IMR-90 (cell line): ENCODE measurements at regions not wholly inside any gene's neighbourhood (a gene's known extent, or its start where the extent isn't known, plus 50 kb on each side); places are given as distances from the start of the nearest gene placed in this dataset.

Experiments used
- ATAC-seq: fragments of 200-7000 bp; cut with Tn5 transposase; 2 replicates; pipeline ENCODE4 v1.9.1; 2020; ENCODE audit warnings: low read depth, mild to moderate bottlenecking, moderate library complexity
- BruUV-seq: library from RNA; stranded (reverse); fragments of 400-500 nt; replicated peaks from 2 replicates; lab custom pipeline; 2021; lab: Mats Ljungman, UMichigan
- CTCF ChIA-PET: fragments of 300-600 bp; formaldehyde crosslinking; extraction: SDS; loops from one replicate; lab custom pipeline; 2021; ENCODE audit warnings: antibody characterized with exemption; lab: Yijun Ruan, JAX
- POLR2A ChIA-PET: fragments of 300-600 bp; sonication (Branson Sonifier 250); formaldehyde crosslinking; loops from one replicate; lab custom pipeline; 2022; ENCODE audit warnings: antibody characterized with exemption; ENCODE audit not compliant: unreplicated experiment; lab: Charles Lee
- DNase-seq: peaks from one replicate; pipeline ENCODE4 v3.0.0; 2013
- H2AFZ ChIP-seq: replicated peaks from 2 replicates; pipeline ENCODE3; 2013; ENCODE audit warnings: low read length, mild to moderate bottlenecking; ENCODE audit not compliant: poor library complexity
- H2AK5ac ChIP-seq: 2 replicates; pipeline ENCODE4 v1.6.1; 2013; ENCODE audit warnings: low read depth, low read length, inconsistent platforms
- H2AK9ac ChIP-seq: replicated peaks from 2 replicates; pipeline ENCODE3; 2013; ENCODE audit warnings: mild to moderate bottlenecking, low read depth, low read length, moderate library complexity; ENCODE audit not compliant: poor library complexity
- H2BK120ac ChIP-seq: 2 replicates; pipeline ENCODE4 v1.6.1; 2013; ENCODE audit warnings: low read depth, low read length, inconsistent platforms
- H2BK15ac ChIP-seq: 3 replicates; pipeline ENCODE4 v1.6.1; 2013; ENCODE audit warnings: low read depth, low read length, inconsistent platforms
- H2BK20ac ChIP-seq: 2 replicates; pipeline ENCODE4 v1.6.1; 2013; ENCODE audit warnings: low read depth, mild to moderate bottlenecking, inconsistent platforms, low read length, moderate library complexity
- H2BK5ac ChIP-seq: 2 replicates; pipeline ENCODE4 v1.6.1; 2013; ENCODE audit warnings: mild to moderate bottlenecking, low read depth, low read length, inconsistent platforms; ENCODE audit not compliant: poor library complexity, severe bottlenecking
- H3K14ac ChIP-seq: replicated peaks from 2 replicates; pipeline ENCODE4 v1.6.1; 2013; ENCODE audit warnings: low read depth, low read length, inconsistent platforms
- H3K18ac ChIP-seq: 2 replicates; pipeline ENCODE4 v1.6.1; 2013; ENCODE audit warnings: low read depth, low read length, control low read depth
- H3K23ac ChIP-seq: 2 replicates; pipeline ENCODE4 v1.6.1; 2013; ENCODE audit warnings: low read depth, low read length, inconsistent platforms
- H3K27ac ChIP-seq: 2 replicates; pipeline ENCODE4 v1.5.1; 2013; ENCODE audit warnings: mild to moderate bottlenecking, control low read depth, low read length; ENCODE audit not compliant: insufficient read depth
- H3K27me3 ChIP-seq: 2 replicates; pipeline ENCODE4 v1.6.1; 2013; ENCODE audit warnings: low read length; ENCODE audit not compliant: control insufficient read depth, insufficient read depth
- H3K36me3 ChIP-seq: 2 replicates; pipeline ENCODE4 v1.6.1; 2013; ENCODE audit warnings: low read length, mixed read lengths; ENCODE audit not compliant: control insufficient read depth, insufficient read depth
- H3K4ac ChIP-seq: 2 replicates; pipeline ENCODE4 v1.6.1; 2013; ENCODE audit warnings: low read depth, low read length, inconsistent platforms
- H3K4me1 ChIP-seq: 2 replicates; pipeline ENCODE4 v1.6.1; 2013; ENCODE audit warnings: low read length, mixed read lengths; ENCODE audit not compliant: control insufficient read depth, insufficient read depth
- H3K4me2 ChIP-seq: 2 replicates; pipeline ENCODE4 v1.6.1; 2013; ENCODE audit warnings: low read depth, mild to moderate bottlenecking, control low read depth, low read length, moderate library complexity
- H3K4me3 ChIP-seq: 2 replicates; pipeline ENCODE4 v1.5.1; 2013; ENCODE audit warnings: low read depth, mild to moderate bottlenecking, control low read depth, low read length, moderate library complexity; ENCODE audit not compliant: insufficient read depth
- H3K56ac ChIP-seq: 2 replicates; pipeline ENCODE4 v1.6.1; 2013; ENCODE audit warnings: low read length, inconsistent platforms; ENCODE audit not compliant: insufficient read depth; ENCODE audit errors: extremely low read depth
- H3K79me1 ChIP-seq, 2 experiments: 2 replicates each; pipeline ENCODE4 v1.6.1; 2013; ENCODE audit warnings: low read length in 2 of 2, inconsistent platforms in 1 of 2, low read depth in 1 of 2
- H3K9ac ChIP-seq: 2 replicates; pipeline ENCODE4 v1.6.1; 2013; ENCODE audit warnings: low read depth, low read length, control low read depth
- H3K9me1 ChIP-seq: 2 replicates; pipeline ENCODE4 v1.6.1; 2013; ENCODE audit warnings: low read length, inconsistent platforms; ENCODE audit not compliant: insufficient read depth
- H3K9me3 ChIP-seq: 2 replicates; pipeline ENCODE4 v1.6.1; 2013; ENCODE audit warnings: low read length; ENCODE audit not compliant: control insufficient read depth, insufficient read depth
- H4K20me1 ChIP-seq: 2 replicates; pipeline ENCODE4 v1.6.1; 2013; ENCODE audit warnings: low read length, inconsistent platforms; ENCODE audit not compliant: insufficient read depth
- H4K5ac ChIP-seq: 2 replicates; pipeline ENCODE4 v1.6.1; 2013; ENCODE audit warnings: mild to moderate bottlenecking, low read depth, low read length, control low read depth
- H4K8ac ChIP-seq, 2 experiments: 2 replicates each; pipeline ENCODE4 v1.6.1; 2013; ENCODE audit warnings: low read depth in 2 of 2, low read length in 2 of 2, control low read depth in 1 of 2, inconsistent platforms in 1 of 2
- H4K91ac ChIP-seq: 2 replicates; pipeline ENCODE4 v1.6.1; 2013; ENCODE audit warnings: low read depth, low read length, inconsistent platforms; ENCODE audit not compliant: insufficient read depth
- CHD1 ChIP-seq: IDR thresholded peaks from 2 replicates; pipeline ENCODE4 v1.6.1; 2012; ENCODE audit warnings: low read depth, low read length, improper control_type of control experiment
- CTCF ChIP-seq: conservative IDR thresholded peaks from 2 replicates; pipeline ENCODE4 v1.5.1; 2012; ENCODE audit warnings: mild to moderate bottlenecking, low read depth, low read length, improper control_type of control experiment
- ELK1 ChIP-seq: fragments of 150-350 bp; IDR thresholded peaks from 2 replicates; pipeline ENCODE4 v1.6.1; 2016; ENCODE audit warnings: low read depth, mild to moderate bottlenecking, low read length, moderate library complexity, borderline replicate concordance
- MAFK ChIP-seq: IDR thresholded peaks from 2 replicates; pipeline ENCODE4 v1.6.1; 2012; ENCODE audit warnings: low read depth, low read length, improper control_type of control experiment
- MXI1 ChIP-seq: IDR thresholded peaks from 2 replicates; pipeline ENCODE4 v1.6.1; 2012; ENCODE audit warnings: low read depth, mild to moderate bottlenecking, low read length, moderate library complexity, borderline replicate concordance
- NFE2L2 ChIP-seq: fragments of 150-350 bp; IDR thresholded peaks from 2 replicates; pipeline ENCODE4 v1.6.1; 2016; ENCODE audit warnings: low read depth, mild to moderate bottlenecking, low read length
- RFX5 ChIP-seq: IDR thresholded peaks from 2 replicates; pipeline ENCODE4 v1.8.0; 2012; ENCODE audit warnings: low read depth, mild to moderate bottlenecking, low read length, moderate library complexity
- SMC3 ChIP-seq: fragments of 150-350 bp; IDR thresholded peaks from 2 replicates; pipeline ENCODE4 v1.6.1; 2016; ENCODE audit warnings: low read depth, mild to moderate bottlenecking, antibody characterized with exemption, low read length, moderate library complexity
- WGBS, 2 experiments: methylation state at CpG; one replicate each; pipeline versions ENCODE4 v1.1.5 to v1.1.7; 2013; ENCODE audit warnings: missing lambda C conversion rate in 2 of 2; ENCODE audit not compliant: insufficient read length in 1 of 2; ENCODE audit errors: extremely low coverage in 2 of 2; 5-methylcytosine and 5-hydroxymethylcytosine counted together
- dilution Hi-C: fragments of 300-500 bp; cut with HindIII; formaldehyde crosslinking; loops from one replicate; pipeline ENCODE4 v1.14.3; 2018; ENCODE audit warnings: low sequenced_read_pairs; ENCODE audit not compliant: unreplicated experiment
- in situ Hi-C: fragments of 300-500 bp; cut with MboI; formaldehyde crosslinking; loops from 3 replicates; pipeline ENCODE4 v1.14.3; 2019; ENCODE audit warnings: low sequenced_read_pairs, inconsistent platforms, mixed read lengths
- intact Hi-C: fragments of 100-400 bp; cut with micrococcal nuclease; formaldehyde crosslinking; loops from 2 replicates; pipeline ENCODE4 v1.10.0; 2022

GRCh38 chr2:469514-469913 is 181.6 kb upstream of the ALKAL2 start:
- H2AK9ac ChIP-seq: no peak overlapping the region
- H4K5ac ChIP-seq: no peak overlapping the region
- no peak overlapping the region for H2BK20ac ChIP-seq
- H2BK5ac ChIP-seq: no peak overlapping the region
- in situ Hi-C loops (no loop called here), dilution Hi-C loops (no loop called here), intact Hi-C loops (no loop called here)
- H3K23ac ChIP-seq: no peak overlapping the region
- WGBS, 2 experiments: 82% methylated on average over 4 of the region's 16 CpGs; no CpG with 5 or more reads in 1 of the 2 experiments
- BruUV-seq: no TSS peak
- no peaks in the 10 kb centered on the region for H3K79me1 ChIP-seq
- no peaks in the 10 kb centered on the region for H3K9me1 ChIP-seq
- H3K9ac ChIP-seq: no peak overlapping the region
- DNase-seq (no peak), ATAC-seq (no peak)
- no peak overlapping the region for H3K4me3 ChIP-seq
- no peak overlapping the region for H3K4me2 ChIP-seq
- POLR2A ChIA-PET: no interaction called here
- no peak overlapping the region for H3K27ac ChIP-seq
- H2BK15ac ChIP-seq: no peak overlapping the region
- no peak overlapping the region for H2AK5ac ChIP-seq
- TF ChIP-seq CTCF: no peak
- no peak for TF ChIP-seq MAFK
- TF ChIP-seq ELK1: no peak
- no peak for TF ChIP-seq CHD1
- no peak for TF ChIP-seq NFE2L2
- TF ChIP-seq RFX5: no peak
- TF ChIP-seq MXI1: no peak
- TF ChIP-seq SMC3: no peak
- no peaks in the 10 kb centered on the region for H3K27me3 ChIP-seq
- H2BK120ac ChIP-seq: no peak overlapping the region
- H3K9me3 ChIP-seq: peaks cover 38% of the 10 kb centered on the region
- no peak overlapping the region for H2AFZ ChIP-seq
- no peak overlapping the region for H4K91ac ChIP-seq
- H4K20me1 ChIP-seq: no peaks in the 10 kb centered on the region
- no peaks in the 10 kb centered on the region for H3K4me1 ChIP-seq
- no peak overlapping the region for H3K14ac ChIP-seq
- no peaks in the 10 kb centered on the region for H3K36me3 ChIP-seq
- CTCF ChIA-PET: no interaction called here
- H3K4ac ChIP-seq: no peak overlapping the region
- H4K8ac ChIP-seq: no peak overlapping the region
- no peak overlapping the region for H3K56ac ChIP-seq
- no peak overlapping the region for H3K18ac ChIP-seq
